ENCODE measurements at regions not wholly inside any gene's neighbourhood (a gene's known extent, or its start where the extent isn't known, plus 50 kb on each side); places are given as distances from the start of the nearest gene placed in this dataset.

DNA sequence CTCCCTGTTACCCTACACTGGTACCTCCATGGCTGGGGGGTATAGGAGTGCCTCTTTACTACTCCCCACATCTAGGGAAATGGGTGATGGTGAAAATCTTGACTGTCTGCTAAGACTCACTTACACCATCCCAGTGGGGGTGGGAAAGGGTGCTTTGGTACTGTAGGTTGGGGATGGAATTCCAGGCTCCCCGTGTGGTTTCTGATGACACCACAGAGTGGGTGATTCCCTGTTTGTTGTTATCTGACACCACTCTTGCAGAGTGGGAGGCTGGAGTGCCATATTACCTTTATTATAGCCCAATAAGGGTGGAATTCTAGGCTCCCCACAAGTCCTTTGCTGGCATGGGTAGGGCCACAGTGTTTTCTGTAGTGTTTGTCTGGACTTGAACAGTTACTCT is 264.6 kb upstream of the MAN1A1 start:
- intact Hi-C loops (cut with micrococcal nuclease; ENCODE audit: unreplicated experiment) (no loop called here), in situ Hi-C loops (cut with HindIII; ENCODE audit: low pct_unique_long_range_greater_than_20kb, low sequenced_read_pairs) (no loop called here)
- no TSS peak for BruUV-seq (replicated peaks)
- CTCF ChIA-PET: no interaction called here
- TF ChIP-seq, protein P1, sequence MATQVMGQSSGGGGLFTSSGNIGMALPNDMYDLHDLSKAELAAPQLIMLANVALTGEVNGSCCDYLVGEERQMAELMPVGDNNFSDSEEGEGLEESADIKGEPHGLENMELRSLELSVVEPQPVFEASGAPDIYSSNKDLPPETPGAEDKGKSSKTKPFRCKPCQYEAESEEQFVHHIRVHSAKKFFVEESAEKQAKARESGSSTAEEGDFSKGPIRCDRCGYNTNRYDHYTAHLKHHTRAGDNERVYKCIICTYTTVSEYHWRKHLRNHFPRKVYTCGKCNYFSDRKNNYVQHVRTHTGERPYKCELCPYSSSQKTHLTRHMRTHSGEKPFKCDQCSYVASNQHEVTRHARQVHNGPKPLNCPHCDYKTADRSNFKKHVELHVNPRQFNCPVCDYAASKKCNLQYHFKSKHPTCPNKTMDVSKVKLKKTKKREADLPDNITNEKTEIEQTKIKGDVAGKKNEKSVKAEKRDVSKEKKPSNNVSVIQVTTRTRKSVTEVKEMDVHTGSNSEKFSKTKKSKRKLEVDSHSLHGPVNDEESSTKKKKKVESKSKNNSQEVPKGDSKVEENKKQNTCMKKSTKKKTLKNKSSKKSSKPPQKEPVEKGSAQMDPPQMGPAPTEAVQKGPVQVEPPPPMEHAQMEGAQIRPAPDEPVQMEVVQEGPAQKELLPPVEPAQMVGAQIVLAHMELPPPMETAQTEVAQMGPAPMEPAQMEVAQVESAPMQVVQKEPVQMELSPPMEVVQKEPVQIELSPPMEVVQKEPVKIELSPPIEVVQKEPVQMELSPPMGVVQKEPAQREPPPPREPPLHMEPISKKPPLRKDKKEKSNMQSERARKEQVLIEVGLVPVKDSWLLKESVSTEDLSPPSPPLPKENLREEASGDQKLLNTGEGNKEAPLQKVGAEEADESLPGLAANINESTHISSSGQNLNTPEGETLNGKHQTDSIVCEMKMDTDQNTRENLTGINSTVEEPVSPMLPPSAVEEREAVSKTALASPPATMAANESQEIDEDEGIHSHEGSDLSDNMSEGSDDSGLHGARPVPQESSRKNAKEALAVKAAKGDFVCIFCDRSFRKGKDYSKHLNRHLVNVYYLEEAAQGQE (IDR thresholded peaks at IDR 0.05; ENCODE audit: insufficient read depth in 1 of 2, low read depth in 2 of 2, low read length in 1 of 2): no peak
- TF ChIP-seq, protein P2, sequence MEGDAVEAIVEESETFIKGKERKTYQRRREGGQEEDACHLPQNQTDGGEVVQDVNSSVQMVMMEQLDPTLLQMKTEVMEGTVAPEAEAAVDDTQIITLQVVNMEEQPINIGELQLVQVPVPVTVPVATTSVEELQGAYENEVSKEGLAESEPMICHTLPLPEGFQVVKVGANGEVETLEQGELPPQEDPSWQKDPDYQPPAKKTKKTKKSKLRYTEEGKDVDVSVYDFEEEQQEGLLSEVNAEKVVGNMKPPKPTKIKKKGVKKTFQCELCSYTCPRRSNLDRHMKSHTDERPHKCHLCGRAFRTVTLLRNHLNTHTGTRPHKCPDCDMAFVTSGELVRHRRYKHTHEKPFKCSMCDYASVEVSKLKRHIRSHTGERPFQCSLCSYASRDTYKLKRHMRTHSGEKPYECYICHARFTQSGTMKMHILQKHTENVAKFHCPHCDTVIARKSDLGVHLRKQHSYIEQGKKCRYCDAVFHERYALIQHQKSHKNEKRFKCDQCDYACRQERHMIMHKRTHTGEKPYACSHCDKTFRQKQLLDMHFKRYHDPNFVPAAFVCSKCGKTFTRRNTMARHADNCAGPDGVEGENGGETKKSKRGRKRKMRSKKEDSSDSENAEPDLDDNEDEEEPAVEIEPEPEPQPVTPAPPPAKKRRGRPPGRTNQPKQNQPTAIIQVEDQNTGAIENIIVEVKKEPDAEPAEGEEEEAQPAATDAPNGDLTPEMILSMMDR (IDR thresholded peaks at IDR 0.05): no peak
- no peak for TF ChIP-seq POLR2AphosphoS5 (IDR thresholded peaks at IDR 0.05; ENCODE audit: low read depth, low read length)
- no peak for TF ChIP-seq SIN3A (IDR thresholded peaks at IDR 0.05; ENCODE audit: borderline replicate concordance, insufficient read depth, low read depth, low read length)
- no peak for TF ChIP-seq TCF7L2 (IDR thresholded peaks at IDR 0.05; ENCODE audit: low read depth, low read length)
- POLR2A ChIA-PET: no interaction called here
- peaks cover 4% of the 10 kb centered on the region; the same call in 1 of the 2 replicates for H3K9me3 ChIP-seq (ENCODE audit: control insufficient read depth, insufficient read depth, low read depth, low read length)
- no peak overlapping the region for H3K4me3 ChIP-seq (ENCODE audit: low read depth in 2 of 2, low read length in 2 of 2)
- H3K27me3 ChIP-seq (ENCODE audit: control insufficient read depth, insufficient read depth, low read length): no peaks in the 10 kb centered on the region
- no peak for ATAC-seq
- H3K27ac ChIP-seq (ENCODE audit: low read length): no peak overlapping the region
- no peaks in the 10 kb centered on the region for H3K36me3 ChIP-seq (ENCODE audit: control insufficient read depth, insufficient read depth, low read length)
- DNase-seq (ENCODE audit: low read depth, low spot score): no peak
- no peaks in the 10 kb centered on the region for H3K4me1 ChIP-seq (ENCODE audit: control insufficient read depth, insufficient read depth, low read length)

DNA sequence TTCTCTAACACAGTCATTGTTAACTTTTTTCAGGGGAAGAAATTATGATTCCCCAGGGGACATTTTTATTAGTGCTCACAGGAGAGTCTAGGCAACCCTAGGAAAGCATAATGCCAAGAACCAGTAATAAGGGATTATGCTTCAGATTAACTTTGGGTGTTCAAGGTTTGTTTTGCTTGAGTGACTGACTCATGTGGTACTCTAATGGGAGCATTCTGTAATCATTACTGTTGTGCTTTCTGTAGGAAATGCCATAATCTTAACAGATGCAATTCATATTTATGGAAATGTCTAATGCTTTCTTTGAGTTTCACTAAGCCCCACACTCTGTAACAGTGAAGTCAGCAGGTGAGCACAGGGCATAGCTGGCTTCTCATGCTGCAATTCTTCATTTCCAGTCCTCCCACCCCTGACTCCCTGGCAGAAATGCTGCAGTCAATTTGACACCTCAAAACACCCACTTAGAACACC is 263.4 kb upstream of the MAN1A1 start:
- in situ Hi-C loops (cut with HindIII; ENCODE audit: low pct_unique_long_range_greater_than_20kb, low sequenced_read_pairs): no loop called here
- Histone ChIP-seq H3K4me1 (ENCODE audit: control insufficient read depth, insufficient read depth, low read length) (no peaks in the 10 kb centered on the region), H3K36me3 (ENCODE audit: control insufficient read depth, insufficient read depth, low read length) (no peaks in the 10 kb centered on the region), H3K9me3 (ENCODE audit: control insufficient read depth, insufficient read depth, low read depth, low read length) (peaks cover 4% of the 10 kb centered on the region; the same call in 1 of the 2 replicates), H3K27ac (ENCODE audit: low read length) (no peak overlapping the region), H3K4me3 (ENCODE audit: low read depth in 2 of 2, low read length in 2 of 2) (no peak overlapping the region), H3K27me3 (ENCODE audit: control insufficient read depth, insufficient read depth, low read length) (no peaks in the 10 kb centered on the region)
- TF ChIP-seq POLR2AphosphoS5 (IDR thresholded peaks at IDR 0.05; ENCODE audit: low read depth, low read length) (no peak), TCF7L2 (IDR thresholded peaks at IDR 0.05; ENCODE audit: low read depth, low read length) (no peak), SIN3A (IDR thresholded peaks at IDR 0.05; ENCODE audit: borderline replicate concordance, insufficient read depth, low read depth, low read length) (no peak)
- TF ChIP-seq, protein P1 (IDR thresholded peaks at IDR 0.05; ENCODE audit: insufficient read depth in 1 of 2, low read depth in 2 of 2, low read length in 1 of 2): no peak
- TF ChIP-seq, protein P2 (IDR thresholded peaks at IDR 0.05): no peak
- intact Hi-C loops (cut with micrococcal nuclease; ENCODE audit: unreplicated experiment): no loop called here
- ChIA-PET CTCF (no interaction called here), POLR2A (no interaction called here)
- DNase-seq (ENCODE audit: low read depth, low spot score) (no peak), ATAC-seq (no peak)
- BruUV-seq (replicated peaks): no TSS peak
